AG04450 (cell line): ENCODE measurements at regions not wholly inside any gene's neighbourhood (a gene's known extent, or its start where the extent isn't known, plus 50 kb on each side); places are given as distances from the start of the nearest gene placed in this dataset.
"Not testable (repeated sequence)": the region's sequence is repeated elsewhere in the genome, so short reads cannot be mapped to it uniquely, and the experiment has no call there.

Experiments
- CTCF ChIA-PET: fragments of 300-600, 350-600 bp; formaldehyde crosslinking; extraction: SDS; loops from one replicate; lab custom pipeline; 2022; ENCODE audit warnings: antibody characterized with exemption, inconsistent platforms; lab: Charles Lee
- POLR2A ChIA-PET: fragments of 350-600 bp; formaldehyde crosslinking; extraction: SDS; loops from one replicate; lab custom pipeline; 2021; ENCODE audit warnings: antibody characterized with exemption, inconsistent platforms; lab: Yijun Ruan, JAX
- DNase-seq: peaks from one replicate; pipeline ENCODE4 v3.0.0-alpha.2; 2011; ENCODE audit warnings: low read depth, low spot score
- H3K27ac ChIP-seq: one replicate; pipeline ENCODE4 v1.5.1; 2012; ENCODE audit warnings: low read depth, low read length, control low read depth
- H3K27me3 ChIP-seq: one replicate; pipeline ENCODE4 v1.6.0; 2012; ENCODE audit warnings: low read length; ENCODE audit not compliant: control insufficient read depth, insufficient read depth
- H3K4me3 ChIP-seq: 2 replicates; pipeline ENCODE4 v1.5.1; 2011; ENCODE audit warnings: mild to moderate bottlenecking, low read depth, low read length, control low read depth
- H3K9me3 ChIP-seq: 2 replicates; pipeline ENCODE4 v1.5.1; 2012; ENCODE audit warnings: low read length; ENCODE audit not compliant: control insufficient read depth, insufficient read depth
- CTCF ChIP-seq: IDR thresholded peaks from 2 replicates; pipeline ENCODE4 v1.5.1; 2011; ENCODE audit warnings: low read depth, low read length, control low read depth, inconsistent platforms

DNA sequence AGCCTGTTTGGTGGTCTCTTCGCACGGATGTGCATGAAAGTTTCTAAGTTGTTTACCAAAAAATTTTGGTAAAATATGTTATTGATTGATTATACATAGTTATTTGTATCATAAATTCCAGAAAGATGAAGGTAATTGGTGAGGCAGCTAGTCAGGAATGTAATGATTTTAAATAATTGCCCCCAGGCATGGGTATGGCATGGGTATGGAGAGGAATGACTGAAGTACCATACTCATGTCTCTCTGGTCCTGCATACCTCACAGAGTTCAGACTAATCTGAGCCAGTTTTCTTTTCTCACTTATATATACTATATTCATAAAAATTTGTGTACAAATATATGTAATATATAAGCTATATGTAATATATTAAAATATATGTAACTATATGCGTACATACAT is 329.0 kb upstream of the TECRL start:
- Histone ChIP-seq H3K27me3 (no peaks in the 10 kb centered on the region), H3K9me3 (no peaks in the 10 kb centered on the region), H3K27ac (no peak overlapping the region), H3K4me3 (no peak overlapping the region)
- DNase-seq: no peak
- TF ChIP-seq CTCF: no peak
- ChIA-PET POLR2A (no interaction called here), CTCF (no interaction called here)

DNA sequence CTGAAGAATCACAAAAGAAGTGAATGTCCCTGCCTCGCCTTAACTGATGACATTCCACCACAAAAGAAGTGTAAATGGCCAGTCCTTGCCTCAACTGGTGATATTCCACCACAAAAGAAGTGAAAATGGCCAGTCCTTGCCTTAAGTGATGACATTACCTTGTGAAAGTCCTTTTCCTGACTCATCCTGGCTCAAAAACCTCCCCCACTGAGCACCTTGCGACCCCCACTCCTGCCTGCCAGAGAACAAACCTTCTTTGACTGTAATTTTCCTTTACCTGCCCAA is 328.5 kb upstream of the TECRL start:
- H3K27ac ChIP-seq, POLR2A ChIA-PET, H3K27me3 ChIP-seq, H3K9me3 ChIP-seq, H3K4me3 ChIP-seq, CTCF ChIA-PET, DNase-seq: not testable (repeated sequence)

- DNase-seq: no peak
- no peak for TF ChIP-seq CTCF
- H3K27me3 ChIP-seq: no peaks in the 10 kb centered on the region
- no peaks in the 10 kb centered on the region for H3K9me3 ChIP-seq
- no peak overlapping the region for H3K27ac ChIP-seq
- CTCF ChIA-PET: no interaction called here
- H3K4me3 ChIP-seq: no peak overlapping the region
- POLR2A ChIA-PET: no interaction called here
Observed at GRCh38 chr4:64737026-64737853, 328.0 kb upstream of the TECRL start.

DNA sequence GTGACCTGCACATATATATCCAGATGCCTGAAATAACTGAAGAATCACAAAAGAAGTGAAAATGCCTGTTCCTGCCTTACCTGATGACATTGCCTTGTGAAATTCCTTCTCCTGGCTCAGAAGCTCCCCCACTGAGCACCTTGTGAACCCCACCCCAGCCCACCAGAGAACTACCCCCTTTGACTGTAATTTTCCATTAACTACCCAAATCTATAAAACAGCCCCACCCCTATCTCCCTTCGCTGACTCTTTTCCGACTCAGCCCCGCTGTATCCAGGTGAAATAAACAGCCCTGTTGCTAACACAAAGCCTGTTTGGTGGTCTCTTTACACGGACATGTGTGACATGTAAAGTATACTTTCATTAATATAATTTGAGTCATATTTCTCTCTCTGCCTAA is 320.3 kb upstream of the TECRL start:
- POLR2A ChIA-PET: no interaction called here
- H3K4me3 ChIP-seq: no peak overlapping the region
- TF ChIP-seq CTCF: no peak
- CTCF ChIA-PET: no interaction called here
- H3K9me3 ChIP-seq: peaks cover 14% of the 10 kb centered on the region
- DNase-seq: no peak
- no peak overlapping the region for H3K27ac ChIP-seq
- H3K27me3 ChIP-seq: no peaks in the 10 kb centered on the region

- Histone ChIP-seq H3K27ac (no peak overlapping the region), H3K27me3 (no peaks in the 10 kb centered on the region), H3K4me3 (no peak overlapping the region), H3K9me3 (peaks cover 16% of the 10 kb centered on the region)
- DNase-seq: no peak
- no peak for TF ChIP-seq CTCF
- POLR2A ChIA-PET: no interaction called here
- CTCF ChIA-PET: no interaction called here
Observed at GRCh38 chr4:64727960-64728359, 318.7 kb upstream of the TECRL start.

- POLR2A ChIA-PET, H3K27me3 ChIP-seq, CTCF ChIA-PET, H3K27ac ChIP-seq, H3K4me3 ChIP-seq, DNase-seq: not testable (repeated sequence)
- peaks cover 16% of the 10 kb centered on the region for H3K9me3 ChIP-seq
Observed at GRCh38 chr4:64727391-64727790, 318.1 kb upstream of the TECRL start.
